AG09319 (cell line): ENCODE measurements at regions not wholly inside any gene's neighbourhood (a gene's known extent, or its start where the extent isn't known, plus 50 kb on each side); places are given as distances from the start of the nearest gene placed in this dataset.
"Not testable (repeated sequence)": the region's sequence is repeated elsewhere in the genome, so short reads cannot be mapped to it uniquely, and the experiment has no call there.

Source experiments
- DNase-seq: peaks from one replicate; pipeline ENCODE4 v3.0.0-alpha.2; 2010; ENCODE audit warnings: low read depth; ENCODE audit errors: extremely low read depth
- TF ChIP-seq, protein P1 (sequence below): IDR thresholded peaks from 2 replicates; pipeline ENCODE4 v1.5.1; 2011; ENCODE audit warnings: low read depth, mild to moderate bottlenecking, inconsistent platforms, low read length, moderate library complexity

DNA sequence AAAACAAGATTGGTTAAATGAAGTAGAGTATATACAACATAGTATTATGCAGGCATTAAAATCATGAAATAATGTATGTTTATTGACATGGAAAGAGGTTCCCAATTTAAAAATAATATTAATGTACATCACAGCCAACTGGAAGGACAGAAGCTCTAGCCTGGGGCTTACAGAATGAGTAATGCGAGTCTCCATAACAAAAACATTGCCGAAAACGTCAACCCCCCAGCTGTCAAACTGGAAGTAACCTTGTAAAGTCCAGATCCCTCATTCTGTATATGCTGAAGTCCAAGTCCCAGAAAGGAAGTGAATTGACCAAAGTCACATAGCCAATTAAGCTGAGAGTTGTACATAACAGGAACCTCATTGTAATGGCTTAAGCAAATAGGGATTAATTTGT, 128.7 kb upstream of the ECI2 start:
- DNase-seq: no peak
- TF ChIP-seq, protein P1, sequence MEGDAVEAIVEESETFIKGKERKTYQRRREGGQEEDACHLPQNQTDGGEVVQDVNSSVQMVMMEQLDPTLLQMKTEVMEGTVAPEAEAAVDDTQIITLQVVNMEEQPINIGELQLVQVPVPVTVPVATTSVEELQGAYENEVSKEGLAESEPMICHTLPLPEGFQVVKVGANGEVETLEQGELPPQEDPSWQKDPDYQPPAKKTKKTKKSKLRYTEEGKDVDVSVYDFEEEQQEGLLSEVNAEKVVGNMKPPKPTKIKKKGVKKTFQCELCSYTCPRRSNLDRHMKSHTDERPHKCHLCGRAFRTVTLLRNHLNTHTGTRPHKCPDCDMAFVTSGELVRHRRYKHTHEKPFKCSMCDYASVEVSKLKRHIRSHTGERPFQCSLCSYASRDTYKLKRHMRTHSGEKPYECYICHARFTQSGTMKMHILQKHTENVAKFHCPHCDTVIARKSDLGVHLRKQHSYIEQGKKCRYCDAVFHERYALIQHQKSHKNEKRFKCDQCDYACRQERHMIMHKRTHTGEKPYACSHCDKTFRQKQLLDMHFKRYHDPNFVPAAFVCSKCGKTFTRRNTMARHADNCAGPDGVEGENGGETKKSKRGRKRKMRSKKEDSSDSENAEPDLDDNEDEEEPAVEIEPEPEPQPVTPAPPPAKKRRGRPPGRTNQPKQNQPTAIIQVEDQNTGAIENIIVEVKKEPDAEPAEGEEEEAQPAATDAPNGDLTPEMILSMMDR: no peak

DNA sequence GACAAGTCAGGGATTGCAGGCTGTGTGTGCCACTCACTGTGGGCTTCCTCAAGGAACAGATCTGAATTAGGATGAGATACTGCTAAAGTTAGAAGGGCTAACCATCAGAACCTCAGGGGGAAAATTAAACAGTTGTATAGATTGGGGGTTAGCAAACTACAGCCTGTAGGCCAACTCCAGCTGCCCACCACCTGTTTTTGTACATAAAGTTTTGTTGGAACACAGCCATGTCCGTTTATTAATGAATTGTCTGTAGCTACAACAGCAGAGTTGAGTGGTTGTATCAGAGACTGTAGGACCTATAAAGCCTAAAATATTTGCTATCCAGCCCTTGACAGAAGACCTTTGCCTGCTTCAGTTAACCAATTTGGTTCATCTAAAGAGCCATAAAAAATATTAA, 127.2 kb upstream of the ECI2 start:
- DNase-seq: no peak
- TF ChIP-seq, protein P1: no peak

DNA sequence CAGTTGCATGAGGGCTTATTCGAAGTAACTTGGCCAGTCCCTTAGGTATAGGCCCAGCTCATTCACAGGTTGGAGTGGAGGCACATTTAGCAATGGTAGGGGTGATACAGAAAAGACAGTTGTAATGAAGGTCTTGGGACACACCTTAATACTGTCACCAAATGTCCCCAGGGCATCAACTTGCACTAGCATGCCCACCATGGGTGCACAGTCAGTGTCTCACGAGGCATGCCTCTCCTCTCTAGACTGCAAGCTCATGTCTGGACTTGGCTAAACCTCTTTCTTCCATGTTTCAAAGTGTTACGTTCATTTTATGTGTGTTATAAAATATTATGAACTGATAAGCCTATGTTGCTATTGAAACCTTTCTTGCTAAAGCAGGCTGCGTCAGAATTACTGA, 124.0 kb upstream of the ECI2 start:
- DNase-seq: no peak
- TF ChIP-seq, protein P1: no peak

DNA sequence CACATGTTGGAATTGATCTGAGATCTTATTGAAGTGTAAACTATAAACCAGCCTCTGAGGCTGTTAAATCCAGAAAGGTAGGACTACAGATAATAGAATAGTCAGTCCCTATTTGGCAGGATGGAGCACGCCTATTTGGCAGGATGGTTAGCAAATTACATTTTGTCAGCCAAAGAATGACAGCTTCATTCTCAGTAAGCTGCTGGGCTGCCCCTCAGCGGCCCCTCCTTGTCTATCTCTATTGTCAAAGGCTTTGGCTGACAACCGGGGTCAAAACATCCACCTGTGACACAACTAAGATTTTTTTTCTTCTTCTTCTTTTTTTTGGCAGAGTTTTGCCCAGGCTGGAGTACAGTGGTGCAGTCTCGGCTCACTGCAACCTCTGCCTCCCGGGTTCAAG, 123.4 kb upstream of the ECI2 start:
- DNase-seq: no peak
- TF ChIP-seq, protein P1: no peak

DNA sequence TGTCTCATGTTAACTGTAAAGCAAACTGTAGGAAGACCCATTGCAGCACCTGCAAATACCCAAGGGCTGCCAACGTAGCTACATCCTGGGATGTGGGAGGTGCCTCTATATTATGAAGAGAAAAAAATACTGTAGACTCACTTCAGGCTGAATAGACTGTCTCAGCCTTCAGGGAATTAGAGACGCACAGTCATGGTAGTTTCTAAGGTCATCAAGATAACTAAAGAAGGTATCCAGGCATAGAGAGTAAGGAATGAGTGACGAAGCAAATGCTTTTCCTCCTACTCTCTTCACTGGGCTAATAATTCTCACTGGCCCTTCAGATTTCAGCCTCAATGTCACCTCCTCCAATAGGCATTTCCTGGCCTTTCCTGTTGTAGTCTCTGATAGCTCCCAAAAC, 121.6 kb upstream of the ECI2 start:
- DNase-seq: no peak
- TF ChIP-seq, protein P1: no peak

DNA sequence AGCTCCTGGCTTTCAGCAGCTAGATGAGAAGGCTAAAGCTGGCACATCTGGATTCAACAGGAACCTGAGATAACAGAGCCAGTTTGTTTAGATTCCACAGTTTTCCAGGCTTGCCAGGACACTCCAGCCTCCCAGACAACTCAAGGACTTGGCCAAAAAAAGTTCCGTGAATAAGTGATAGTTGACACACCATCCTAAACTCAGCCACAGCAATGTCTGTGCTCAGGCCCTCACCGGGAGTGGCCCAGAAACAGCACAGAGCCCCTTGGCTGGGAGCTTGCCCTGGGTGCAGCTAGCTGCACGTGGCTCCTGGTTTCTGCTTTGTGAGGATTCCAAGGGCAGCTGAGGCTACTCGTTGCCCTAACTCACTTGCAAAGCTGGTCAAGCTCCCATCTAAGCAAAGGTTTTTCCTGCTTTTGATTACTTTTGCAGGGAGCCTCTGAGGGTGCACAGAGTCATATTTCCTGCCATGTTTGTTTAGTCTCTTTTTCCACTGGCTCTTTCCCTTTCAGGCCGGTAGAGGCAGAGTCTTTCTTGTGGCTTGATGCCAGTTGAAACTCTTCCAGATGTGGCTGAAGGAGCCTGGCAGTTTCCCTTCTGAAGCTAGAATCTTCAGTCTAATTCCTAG, 118.3 kb upstream of the ECI2 start:
- peak; percentile 39 for DNase-seq
- TF ChIP-seq, protein P1: peak; percentile 62

DNA sequence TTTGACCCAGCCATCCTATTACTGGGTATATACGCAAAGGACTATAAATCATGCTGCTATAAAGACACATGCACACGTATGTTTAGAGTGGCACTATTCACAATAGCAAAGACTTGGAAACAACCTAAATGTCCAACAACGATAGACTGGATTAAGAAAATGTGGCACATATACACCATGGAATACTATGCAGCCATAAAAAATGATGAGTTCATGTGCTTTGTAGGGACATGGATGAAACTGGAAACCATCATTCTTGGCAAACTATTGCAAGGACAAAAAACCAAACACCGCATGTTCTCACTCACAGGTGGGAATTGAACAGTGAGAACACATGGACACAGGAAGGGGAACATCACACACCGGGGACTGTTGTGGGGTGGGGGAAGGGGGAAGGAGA, 117.1 kb upstream of the ECI2 start:
- not testable (repeated sequence) for DNase-seq

DNA sequence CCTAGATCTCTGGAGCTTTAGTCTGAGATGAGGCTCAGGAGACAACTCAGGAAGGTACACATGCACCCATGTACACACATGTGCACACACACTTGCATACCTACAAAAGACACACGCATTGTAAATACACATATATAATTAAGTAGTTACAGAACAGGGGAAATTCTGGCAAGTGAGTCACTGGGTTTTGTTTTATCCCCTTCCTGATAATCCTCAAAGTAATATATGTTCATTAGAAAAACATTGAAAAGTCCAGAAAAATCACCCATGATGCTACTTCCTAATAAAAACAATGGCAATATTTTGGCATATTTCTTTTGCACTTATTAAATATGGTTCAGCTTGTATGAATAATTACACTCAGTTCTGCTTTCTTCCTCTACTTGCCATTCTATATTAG, 115.3 kb upstream of the ECI2 start:
- TF ChIP-seq, protein P1: no peak
- DNase-seq: no peak

DNA sequence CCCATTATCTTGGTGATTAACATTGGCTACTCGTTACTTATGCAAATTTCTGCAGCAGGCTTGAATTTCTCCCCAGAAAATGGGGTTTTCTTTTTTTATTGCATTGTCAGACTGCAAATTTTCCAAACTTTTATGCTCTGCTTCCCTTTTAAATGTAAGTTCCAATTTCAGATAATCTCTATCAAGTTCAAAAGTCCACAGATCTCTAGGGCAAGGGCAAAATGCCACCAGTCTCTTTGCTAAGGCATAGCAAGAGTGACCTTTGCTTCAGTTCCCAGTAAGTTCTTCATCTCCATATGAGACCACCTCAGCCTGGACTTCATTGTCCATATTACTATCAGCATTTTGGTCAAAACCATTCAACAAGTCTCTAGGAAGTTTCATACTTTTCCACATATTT, 108.5 kb upstream of the ECI2 start:
- DNase-seq: not testable (repeated sequence)
